WI38 (cell line): ENCODE measurements at regions not wholly inside any gene's neighbourhood (a gene's known extent, or its start where the extent isn't known, plus 50 kb on each side); places are given as distances from the start of the nearest gene placed in this dataset.

ENCODE experiments used
- H3K4me3 ChIP-seq: 2 replicates; pipeline ENCODE4 v1.5.1; 2011; ENCODE audit warnings: low read depth, mild to moderate bottlenecking, control low read depth, low read length
- CTCF ChIP-seq: IDR thresholded peaks from 2 replicates; pipeline ENCODE4 v1.5.1; 2012; ENCODE audit warnings: low read depth, mild to moderate bottlenecking, control low read depth, low read length

GRCh38 chr2:226121046-226121738, 678.4 kb downstream of the IRS1 start:
- no peak overlapping the region for H3K4me3 ChIP-seq
- TF ChIP-seq CTCF = no peak

- H3K4me3 ChIP-seq = peak overlapping the region; percentile 40
- no peak for TF ChIP-seq CTCF
Measured at GRCh38 chr2:226118471-226119429, 680.9 kb downstream of the IRS1 start.

GRCh38 chr2:226117510-226118065, 682.0 kb downstream of the IRS1 start:
- H3K4me3 ChIP-seq = no peak overlapping the region
- TF ChIP-seq CTCF = no peak

GRCh38 chr2:226116346-226116745, 683.3 kb downstream of the IRS1 start:
- TF ChIP-seq CTCF = no peak
- H3K4me3 ChIP-seq = no peak overlapping the region

GRCh38 chr2:226115832-226116200, 683.8 kb downstream of the IRS1 start:
- no peak for TF ChIP-seq CTCF
- H3K4me3 ChIP-seq = no peak overlapping the region

- TF ChIP-seq CTCF = no peak
- H3K4me3 ChIP-seq = no peak overlapping the region
Measured at GRCh38 chr2:226115102-226115831, 684.4 kb downstream of the IRS1 start.
